ENCODE measurements at regions not wholly inside any gene's neighbourhood (a gene's known extent, or its start where the extent isn't known, plus 50 kb on each side); places are given as distances from the start of the nearest gene placed in this dataset.

DNA sequence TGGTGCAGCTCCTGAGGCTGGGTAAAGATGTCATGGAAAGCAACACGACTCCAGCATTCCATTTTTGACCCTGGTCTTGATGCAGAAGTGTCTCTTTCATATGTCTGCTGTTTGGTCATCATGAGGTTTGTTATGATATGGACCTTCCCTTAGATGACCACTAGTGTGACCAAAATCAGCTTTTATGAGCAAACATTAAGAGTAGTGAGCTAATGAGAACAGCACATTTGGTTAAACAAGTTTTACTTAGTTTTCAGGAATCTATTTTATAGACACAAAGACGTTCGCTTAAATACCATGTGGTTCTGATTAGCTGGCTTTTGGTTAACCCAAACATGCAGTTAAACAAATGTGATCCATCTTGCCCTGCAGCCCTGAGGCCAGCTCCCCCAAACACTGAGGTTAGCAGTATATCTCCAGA, 56.7 kb upstream of the ACTBL2 start:
- H3F3A ChIP-seq (ENCODE audit: low read depth), result no peaks in the 10 kb centered on the region

DNA sequence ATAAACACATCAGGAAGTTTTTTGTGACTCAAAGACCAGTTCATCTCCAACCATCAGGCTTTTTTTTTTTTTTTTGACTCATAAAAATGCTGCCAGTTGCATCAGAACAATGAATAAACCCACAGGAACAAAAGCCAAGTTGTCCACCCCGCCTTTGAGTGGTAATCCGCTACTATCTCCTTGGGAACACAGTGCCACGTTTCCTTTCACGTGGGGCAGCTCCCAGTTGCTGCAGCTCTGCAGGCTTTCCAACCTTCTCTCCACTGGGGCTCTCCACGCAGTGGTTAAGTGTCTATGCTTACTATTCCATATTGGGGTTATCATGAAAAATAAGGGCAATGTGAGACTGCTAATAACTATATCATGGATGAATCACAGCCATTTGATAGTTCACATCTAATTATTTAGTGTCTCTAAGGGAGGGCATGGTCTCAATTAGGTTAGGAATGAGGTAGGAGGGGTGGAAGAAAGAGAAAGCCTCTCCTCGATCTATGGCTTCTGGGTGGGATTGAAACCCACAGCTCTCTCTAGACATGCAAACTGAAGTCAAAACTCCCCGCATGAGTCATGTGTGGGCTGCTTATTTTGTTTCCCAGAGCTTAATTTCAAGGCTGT, 55.8 kb upstream of the ACTBL2 start:
- Mint-ChIP-seq H3K9me3 (no peaks in the 10 kb centered on the region), H3K36me3 (no peaks in the 10 kb centered on the region), H3K27me3 (ENCODE audit: insufficient read depth, low read depth) (peaks cover 2% of the 10 kb centered on the region), H3K4me3 (no peak overlapping the region), H3K4me1 (peaks cover 3% of the 10 kb centered on the region), H3K27ac (no peak overlapping the region)
- H3K27me3 ChIP-seq, result no peaks in the 10 kb centered on the region
- no peaks in the 10 kb centered on the region for H3K79me2 ChIP-seq (ENCODE audit: low read depth)
- no peaks in the 10 kb centered on the region for H3K4me1 ChIP-seq
- no peak overlapping the region for H3K4me3 ChIP-seq
- H3K9ac ChIP-seq, result no peak overlapping the region
- no peaks in the 10 kb centered on the region for H4K20me1 ChIP-seq (ENCODE audit: low read depth)
- TF ChIP-seq EZH2 (IDR thresholded peaks at IDR 0.05) (no peak), EZH2phosphoT487 (IDR thresholded peaks at IDR 0.05) (no peak)
- TF ChIP-seq, protein P1, sequence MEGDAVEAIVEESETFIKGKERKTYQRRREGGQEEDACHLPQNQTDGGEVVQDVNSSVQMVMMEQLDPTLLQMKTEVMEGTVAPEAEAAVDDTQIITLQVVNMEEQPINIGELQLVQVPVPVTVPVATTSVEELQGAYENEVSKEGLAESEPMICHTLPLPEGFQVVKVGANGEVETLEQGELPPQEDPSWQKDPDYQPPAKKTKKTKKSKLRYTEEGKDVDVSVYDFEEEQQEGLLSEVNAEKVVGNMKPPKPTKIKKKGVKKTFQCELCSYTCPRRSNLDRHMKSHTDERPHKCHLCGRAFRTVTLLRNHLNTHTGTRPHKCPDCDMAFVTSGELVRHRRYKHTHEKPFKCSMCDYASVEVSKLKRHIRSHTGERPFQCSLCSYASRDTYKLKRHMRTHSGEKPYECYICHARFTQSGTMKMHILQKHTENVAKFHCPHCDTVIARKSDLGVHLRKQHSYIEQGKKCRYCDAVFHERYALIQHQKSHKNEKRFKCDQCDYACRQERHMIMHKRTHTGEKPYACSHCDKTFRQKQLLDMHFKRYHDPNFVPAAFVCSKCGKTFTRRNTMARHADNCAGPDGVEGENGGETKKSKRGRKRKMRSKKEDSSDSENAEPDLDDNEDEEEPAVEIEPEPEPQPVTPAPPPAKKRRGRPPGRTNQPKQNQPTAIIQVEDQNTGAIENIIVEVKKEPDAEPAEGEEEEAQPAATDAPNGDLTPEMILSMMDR (IDR thresholded peaks at IDR 0.05), result no peak
- no peak overlapping the region for H3K27ac ChIP-seq
- H3K36me3 ChIP-seq, result no peaks in the 10 kb centered on the region
- H3K9me3 ChIP-seq (ENCODE audit: low read depth), result no peaks in the 10 kb centered on the region
- no peak overlapping the region for H2AFZ ChIP-seq (replicated peaks)
- H3K4me2 ChIP-seq, result no peak overlapping the region
- H3F3A ChIP-seq (ENCODE audit: low read depth), result no peaks in the 10 kb centered on the region
- DNase-seq (ENCODE audit: low spot score), result no peak

More for the DNA sequence above, 56.7 kb upstream of the ACTBL2 start:
- TF ChIP-seq EZH2phosphoT487 (IDR thresholded peaks at IDR 0.05) (no peak), EZH2 (IDR thresholded peaks at IDR 0.05) (no peak)
- TF ChIP-seq, protein P1 (IDR thresholded peaks at IDR 0.05), result no peak
- Histone ChIP-seq H3K4me1 (no peaks in the 10 kb centered on the region), H3K9me3 (ENCODE audit: low read depth) (no peaks in the 10 kb centered on the region), H3K36me3 (no peaks in the 10 kb centered on the region), H4K20me1 (ENCODE audit: low read depth) (no peaks in the 10 kb centered on the region), H3K9ac (no peak overlapping the region), H3K4me2 (no peak overlapping the region), H3K27ac (no peak overlapping the region), H2AFZ (replicated peaks) (no peak overlapping the region), H3K4me3 (no peak overlapping the region), H3K27me3 (no peaks in the 10 kb centered on the region), H3K79me2 (ENCODE audit: low read depth) (no peaks in the 10 kb centered on the region)
- Mint-ChIP-seq H3K9me3 (no peaks in the 10 kb centered on the region), H3K4me3 (no peak overlapping the region), H3K27me3 (ENCODE audit: insufficient read depth, low read depth) (peaks cover 2% of the 10 kb centered on the region), H3K27ac (no peak overlapping the region), H3K36me3 (no peaks in the 10 kb centered on the region), H3K4me1 (peaks cover 3% of the 10 kb centered on the region)
- DNase-seq (ENCODE audit: low spot score), result no peak

DNA sequence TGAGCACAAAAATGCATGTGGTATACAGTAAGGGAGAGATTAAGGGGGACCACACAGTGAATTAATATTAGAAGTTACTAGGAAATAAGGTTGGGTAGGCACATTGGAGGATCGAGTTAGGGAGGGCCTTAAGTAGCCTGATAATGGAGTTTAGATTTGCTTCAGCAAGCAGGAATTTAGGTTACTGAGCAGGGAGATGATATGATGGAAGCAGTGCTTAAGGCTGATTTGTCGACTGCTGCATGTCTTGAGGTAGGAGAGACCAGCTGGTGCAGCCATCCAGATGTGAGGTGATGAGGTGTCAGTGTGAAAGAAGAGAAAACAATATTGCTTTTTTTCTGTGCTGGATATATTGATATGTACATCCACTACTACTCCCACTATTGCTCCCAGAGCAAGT, 55.2 kb upstream of the ACTBL2 start:
- Mint-ChIP-seq H3K36me3 (no peaks in the 10 kb centered on the region), H3K4me1 (peaks cover 3% of the 10 kb centered on the region), H3K9me3 (no peaks in the 10 kb centered on the region), H3K27ac (no peak overlapping the region), H3K27me3 (ENCODE audit: insufficient read depth, low read depth) (no peaks in the 10 kb centered on the region), H3K4me3 (no peak overlapping the region)
- H3K4me2 ChIP-seq, result no peak overlapping the region
- no peaks in the 10 kb centered on the region for H4K20me1 ChIP-seq (ENCODE audit: low read depth)
- no peak overlapping the region for H2AFZ ChIP-seq (replicated peaks)
- no peaks in the 10 kb centered on the region for H3K9me3 ChIP-seq (ENCODE audit: low read depth)
- no peak for DNase-seq (ENCODE audit: low spot score)
- H3K4me1 ChIP-seq, result no peaks in the 10 kb centered on the region
- H3K27me3 ChIP-seq, result no peaks in the 10 kb centered on the region
- H3F3A ChIP-seq (ENCODE audit: low read depth), result no peaks in the 10 kb centered on the region
- H3K36me3 ChIP-seq, result no peaks in the 10 kb centered on the region
- H3K79me2 ChIP-seq (ENCODE audit: low read depth), result no peaks in the 10 kb centered on the region
- H3K27ac ChIP-seq, result no peak overlapping the region
- no peak overlapping the region for H3K4me3 ChIP-seq
- TF ChIP-seq EZH2phosphoT487 (IDR thresholded peaks at IDR 0.05) (no peak), EZH2 (IDR thresholded peaks at IDR 0.05) (no peak)
- TF ChIP-seq, protein P1 (IDR thresholded peaks at IDR 0.05), result no peak
- no peak overlapping the region for H3K9ac ChIP-seq
